Right lobe of liver (tissue), 4 donors: ENCODE measurements at regions not wholly inside any gene's neighbourhood (a gene's known extent, or its start where the extent isn't known, plus 50 kb on each side); places are given as distances from the start of the nearest gene placed in this dataset.

Source experiments
- CTCF ChIP-seq, 4 donors: fragments of 200-600 bp in 3 of 4; fragments of 450-650 bp in 1 of 4; IDR thresholded peaks; one replicate each; pipeline versions ENCODE4 v1.5.1 to v1.8.0; 2016 to 2022; ENCODE audit warnings: antibody characterized with exemption in 4 of 4, mild to moderate bottlenecking in 2 of 4
- POLR2A ChIP-seq: fragments of 450-650 bp; IDR thresholded peaks from one replicate; pipeline ENCODE4 v1.6.1; 2017; ENCODE audit warnings: antibody characterized with exemption, mild to moderate bottlenecking
- donor health status: DM: no; HTN: no; CAD: no.
- donor health status: DM: no; HTN: no; CAD: no.
- donor health status: DM: no; HTN: yes; CAD: no.

DNA sequence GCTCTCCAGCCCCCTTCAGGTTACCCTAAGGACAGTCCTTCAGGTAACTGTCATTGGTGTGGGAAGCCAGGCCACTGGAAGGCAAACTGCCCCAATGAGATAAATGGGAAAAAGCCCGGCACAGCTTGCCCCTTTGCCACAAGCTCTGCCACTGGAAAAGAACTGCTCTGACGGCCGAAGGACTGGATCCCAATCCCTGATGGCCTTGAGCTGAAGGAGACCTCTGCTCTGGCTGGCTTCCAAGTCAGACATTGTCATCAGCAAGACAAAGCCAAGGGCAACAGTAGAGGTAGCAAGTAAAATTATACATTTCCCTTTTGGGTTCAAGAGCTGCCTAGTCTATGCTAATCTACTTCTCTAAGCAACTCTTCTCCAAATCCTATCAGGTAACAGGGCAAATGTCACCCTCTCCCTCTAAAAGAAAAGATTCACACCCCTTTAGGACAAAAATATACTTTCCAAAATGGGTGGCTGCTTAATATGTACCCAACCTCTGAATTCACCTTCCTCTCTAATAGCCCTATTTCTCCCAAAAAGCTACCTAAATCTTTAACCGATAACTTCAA lies 145.8 kb downstream of the ADSS2 start:
- TF ChIP-seq CTCF (IDR thresholded peaks at IDR 0.05) (no peak), POLR2A (no peak)
